Spleen (tissue), 11 donors: ENCODE measurements at regions not wholly inside any gene's neighbourhood (a gene's known extent, or its start where the extent isn't known, plus 50 kb on each side); places are given as distances from the start of the nearest gene placed in this dataset.

Source experiments
- DNase-seq: peaks from one replicate; pipeline ENCODE4 v3.0.0-alpha.2; 2020
- H3K27ac ChIP-seq, 8 donors: fragments of 200-600 bp; sonication (generic) in 7 of 8; 1 replicate in 4 of 8; 2 replicates in 4 of 8; pipeline versions ENCODE4 v1.5.0 to v1.8.0; 2016 to 2021; ENCODE audit warnings: inconsistent platforms in 4 of 8, mild to moderate bottlenecking in 4 of 8, moderate library complexity in 1 of 8
- H3K27me3 ChIP-seq, 7 donors: fragments of 200-600 bp; sonication (generic) in 6 of 7; replicated peaks in 1 of 7; 1 replicate in 4 of 7; 2 replicates in 3 of 7; pipeline versions ENCODE4 v1.5.0 to v1.8.0; 2016 to 2021; ENCODE audit warnings: inconsistent platforms in 3 of 7, mild to moderate bottlenecking in 1 of 7
- H3K36me3 ChIP-seq, 6 donors: fragments of 200-600 bp; sonication (generic) in 5 of 6; 1 replicate in 4 of 6; 2 replicates in 2 of 6; pipeline versions ENCODE4 v1.5.0 to v1.8.0; 2016 to 2021; ENCODE audit warnings: inconsistent platforms in 2 of 6
- H3K4me1 ChIP-seq, 6 donors: fragments of 200-600 bp; sonication (generic) in 5 of 6; 1 replicate in 3 of 6; 2 replicates in 3 of 6; pipeline versions ENCODE4 v1.5.0 to v1.8.0; 2016 to 2021; ENCODE audit warnings: inconsistent platforms in 3 of 6
- H3K4me3 ChIP-seq, 8 donors: fragments of 200-600 bp; sonication (generic) in 7 of 8; 1 replicate in 4 of 8; 2 replicates in 4 of 8; pipeline versions ENCODE4 v1.5.0 to v1.8.0; 2016 to 2021; ENCODE audit warnings: inconsistent platforms in 4 of 8, mild to moderate bottlenecking in 4 of 8, moderate library complexity in 2 of 8
- H3K9me3 ChIP-seq, 8 donors: fragments of 200-600 bp; sonication (generic) in 7 of 8; 1 replicate in 4 of 8; 2 replicates in 4 of 8; pipeline versions ENCODE4 v1.5.0 to v1.8.0; 2016 to 2021; ENCODE audit warnings: inconsistent platforms in 4 of 8
- POLR2A ChIP-seq, 3 donors: fragments of 450-650 bp; IDR thresholded peaks; one replicate each; pipeline ENCODE4 v1.5.1; 2017; ENCODE audit warnings: antibody characterized with exemption in 3 of 3, mild to moderate bottlenecking in 1 of 3
- POLR2AphosphoS5 ChIP-seq, 3 donors: sonication (generic); formaldehyde crosslinking; IDR thresholded peaks; one replicate each; pipeline ENCODE4 v1.5.1; 2017; ENCODE audit warnings: antibody characterized with exemption in 3 of 3
- WGBS, 5 donors: extraction: QIAGEN DNeasy Blood & Tissue Kit in 3 of 5; methylation state at CpG; one replicate each; pipeline versions ENCODE4 v1.1.5 to v1.1.7; 2013 to 2018; 5-methylcytosine and 5-hydroxymethylcytosine counted together
- intact Hi-C: fragments of 100-400 bp; cut with DNase I; formaldehyde crosslinking; loops from one replicate; pipeline ENCODE4 v1.15.0; 2023; ENCODE audit warnings: low total_unique reads
- TF ChIP-seq, protein P1 (sequence below), 11 experiments: fragments of 200-600 bp in 7 of 11; fragments of 450-650 bp in 4 of 11; sonication (generic) in 4 of 11; IDR thresholded peaks in 8 of 11; conservative IDR thresholded peaks in 3 of 11; 1 replicate in 7 of 11; 2 replicates in 4 of 11; pipeline versions ENCODE4 v1.4.0 to v1.8.0; 2016 to 2021; ENCODE audit warnings: antibody characterized with exemption in 11 of 11, inconsistent platforms in 4 of 11, mild to moderate bottlenecking in 1 of 11
- donor health status: healthy with polysubstance abuse.
- donor health status: DM: no; HTN: no; CAD: no; lungs with moderate emphysema.
- donor health status: DM: no; HTN: no; CAD: no.
- donor health status: Bipolar disorder and iron deficiency.
- donor health status: healthy.
- donor health status: DM: no; HTN: no; CAD: no.
- donor health status: DM: yes; HTN: yes; CAD: no.

DNA sequence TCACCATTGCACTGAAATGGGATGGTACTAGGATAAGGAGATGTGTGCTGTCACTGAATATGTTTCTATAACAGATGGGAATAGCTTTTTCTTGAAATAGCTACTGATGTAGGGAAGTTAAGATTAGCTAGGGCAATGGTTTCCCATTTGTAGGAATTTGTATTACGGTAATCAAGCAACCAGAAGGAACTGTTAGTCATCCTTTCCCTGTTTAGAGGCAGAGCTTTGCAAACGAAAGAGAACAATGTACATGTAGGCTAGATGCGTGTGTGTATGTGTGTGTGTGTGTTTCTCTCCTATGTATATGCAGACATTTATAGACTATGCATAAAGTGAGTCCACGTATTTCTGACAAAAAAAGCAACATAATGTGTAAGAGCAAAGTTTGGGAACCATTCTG is 171.9 kb upstream of the GRIA1 start:
- WGBS, 5 donors: 67 to 79% (median 74%) methylated on average over 4 of the region's 4 CpGs
- Histone ChIP-seq H3K36me3 (no peaks in the 10 kb centered on the region), H3K4me3 (no peak overlapping the region), H3K27ac (no peak overlapping the region), H3K9me3 (peaks cover 0 to 3% (median 0%) of the 10 kb centered on the region in 8 donors), H3K4me1 (no peaks in the 10 kb centered on the region), H3K27me3 (no peaks in the 10 kb centered on the region)
- intact Hi-C loops: no loop called here
- TF ChIP-seq POLR2A (IDR thresholded peaks at IDR 0.05) (no peak), POLR2AphosphoS5 (IDR thresholded peaks at IDR 0.05) (no peak)
- TF ChIP-seq, protein P1, sequence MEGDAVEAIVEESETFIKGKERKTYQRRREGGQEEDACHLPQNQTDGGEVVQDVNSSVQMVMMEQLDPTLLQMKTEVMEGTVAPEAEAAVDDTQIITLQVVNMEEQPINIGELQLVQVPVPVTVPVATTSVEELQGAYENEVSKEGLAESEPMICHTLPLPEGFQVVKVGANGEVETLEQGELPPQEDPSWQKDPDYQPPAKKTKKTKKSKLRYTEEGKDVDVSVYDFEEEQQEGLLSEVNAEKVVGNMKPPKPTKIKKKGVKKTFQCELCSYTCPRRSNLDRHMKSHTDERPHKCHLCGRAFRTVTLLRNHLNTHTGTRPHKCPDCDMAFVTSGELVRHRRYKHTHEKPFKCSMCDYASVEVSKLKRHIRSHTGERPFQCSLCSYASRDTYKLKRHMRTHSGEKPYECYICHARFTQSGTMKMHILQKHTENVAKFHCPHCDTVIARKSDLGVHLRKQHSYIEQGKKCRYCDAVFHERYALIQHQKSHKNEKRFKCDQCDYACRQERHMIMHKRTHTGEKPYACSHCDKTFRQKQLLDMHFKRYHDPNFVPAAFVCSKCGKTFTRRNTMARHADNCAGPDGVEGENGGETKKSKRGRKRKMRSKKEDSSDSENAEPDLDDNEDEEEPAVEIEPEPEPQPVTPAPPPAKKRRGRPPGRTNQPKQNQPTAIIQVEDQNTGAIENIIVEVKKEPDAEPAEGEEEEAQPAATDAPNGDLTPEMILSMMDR (IDR thresholded peaks at IDR 0.05 in 8 of 11, conservative IDR thresholded peaks at IDR 0.05 in 3 of 11): no peak
- DNase-seq: no peak

DNA sequence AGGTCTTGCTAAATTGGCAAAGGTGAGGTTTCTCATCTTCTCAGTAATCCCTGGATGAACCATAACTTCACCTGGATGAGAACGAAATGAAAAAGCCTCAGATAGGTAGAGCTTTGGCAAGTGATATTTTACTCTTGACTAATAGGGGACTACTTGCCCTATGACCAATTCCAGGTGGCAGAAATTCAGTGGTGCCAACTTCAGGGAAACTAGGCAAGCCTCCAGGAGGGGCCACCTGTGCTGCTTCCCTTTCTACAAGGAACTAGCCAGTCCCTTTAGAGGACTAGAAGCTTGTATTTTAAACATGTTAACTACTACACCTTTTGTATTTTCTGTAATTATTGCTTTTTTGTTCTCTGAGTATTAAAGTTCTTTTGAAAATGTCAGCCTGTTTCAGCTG is 169.0 kb upstream of the GRIA1 start:
- Histone ChIP-seq H3K27ac (no peak overlapping the region), H3K9me3 (no peaks in the 10 kb centered on the region), H3K36me3 (no peaks in the 10 kb centered on the region), H3K4me1 (no peaks in the 10 kb centered on the region), H3K4me3 (no peak overlapping the region), H3K27me3 (no peaks in the 10 kb centered on the region)
- WGBS, 5 donors: 80 to 95% (median 89%) methylated on average over 1 of the region's 1 CpG
- TF ChIP-seq POLR2AphosphoS5 (IDR thresholded peaks at IDR 0.05): no peak
- TF ChIP-seq, protein P1 (IDR thresholded peaks at IDR 0.05 in 8 of 11, conservative IDR thresholded peaks at IDR 0.05 in 3 of 11): no peak
- no peak for TF ChIP-seq POLR2A (IDR thresholded peaks at IDR 0.05)
- intact Hi-C loops: no loop called here
- no peak for DNase-seq

DNA sequence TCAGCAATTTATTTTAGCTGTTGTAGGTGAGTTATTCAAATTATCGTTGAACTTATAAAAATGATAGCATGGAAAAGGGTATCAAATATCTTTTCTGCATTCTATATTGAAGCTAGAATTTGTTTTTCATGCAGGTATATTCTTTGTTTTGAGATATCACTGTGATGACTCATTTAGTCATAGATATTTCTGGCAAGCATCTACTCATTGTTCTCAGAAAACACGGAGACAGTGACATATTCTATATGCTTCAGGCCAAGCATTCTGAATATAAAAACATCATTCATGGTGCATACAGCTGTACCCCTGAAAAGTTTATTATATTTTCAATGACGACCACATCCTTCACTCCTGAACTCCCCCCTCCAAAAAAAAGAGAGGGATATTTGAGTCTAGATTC is 150.3 kb upstream of the GRIA1 start:
- Histone ChIP-seq H3K27me3 (no peaks in the 10 kb centered on the region), H3K36me3 (no peaks in the 10 kb centered on the region), H3K4me3 (no peak overlapping the region), H3K9me3 (no peaks in the 10 kb centered on the region), H3K27ac (no peak overlapping the region), H3K4me1 (no peaks in the 10 kb centered on the region)
- TF ChIP-seq POLR2AphosphoS5 (IDR thresholded peaks at IDR 0.05) (no peak), POLR2A (IDR thresholded peaks at IDR 0.05) (no peak)
- TF ChIP-seq, protein P1 (IDR thresholded peaks at IDR 0.05 in 8 of 11, conservative IDR thresholded peaks at IDR 0.05 in 3 of 11): no peak
- WGBS, 5 donors: 75 to 88% (median 82%) methylated on average over 3 of the region's 3 CpGs
- no peak for DNase-seq
- intact Hi-C loops: no loop called here

DNA sequence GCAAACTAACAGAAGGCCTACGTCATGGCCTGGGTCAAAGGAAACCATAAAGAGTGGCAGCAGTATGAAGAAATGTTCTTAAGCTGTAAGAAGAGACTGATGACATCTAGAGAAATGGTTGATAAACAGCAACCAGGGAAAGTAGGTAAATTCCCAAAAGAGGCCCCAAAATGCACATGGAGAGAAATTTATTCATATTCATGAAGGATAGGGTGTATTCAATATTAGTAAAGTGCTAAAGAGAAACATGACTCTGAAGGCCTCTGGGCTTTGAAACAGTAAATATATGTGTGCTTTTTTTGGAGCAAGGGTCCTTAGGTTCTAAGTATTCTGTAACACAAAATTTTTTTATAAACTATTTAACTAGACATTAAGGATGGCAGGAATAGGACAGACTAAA is 149.7 kb upstream of the GRIA1 start:
- intact Hi-C loops: no loop called here
- Histone ChIP-seq H3K4me3 (no peak overlapping the region), H3K4me1 (no peaks in the 10 kb centered on the region), H3K9me3 (no peaks in the 10 kb centered on the region), H3K27ac (no peak overlapping the region), H3K27me3 (no peaks in the 10 kb centered on the region), H3K36me3 (no peaks in the 10 kb centered on the region)
- WGBS, 5 donors: 63 to 79% (median 73%) methylated on average over 1 of the region's 1 CpG
- TF ChIP-seq, protein P1 (IDR thresholded peaks at IDR 0.05 in 8 of 11, conservative IDR thresholded peaks at IDR 0.05 in 3 of 11): no peak
- TF ChIP-seq POLR2AphosphoS5 (IDR thresholded peaks at IDR 0.05) (no peak), POLR2A (IDR thresholded peaks at IDR 0.05) (no peak)
- no peak for DNase-seq
